ENCODE measurements at regions not wholly inside any gene's neighbourhood (a gene's known extent, or its start where the extent isn't known, plus 50 kb on each side); places are given as distances from the start of the nearest gene placed in this dataset.

DNA sequence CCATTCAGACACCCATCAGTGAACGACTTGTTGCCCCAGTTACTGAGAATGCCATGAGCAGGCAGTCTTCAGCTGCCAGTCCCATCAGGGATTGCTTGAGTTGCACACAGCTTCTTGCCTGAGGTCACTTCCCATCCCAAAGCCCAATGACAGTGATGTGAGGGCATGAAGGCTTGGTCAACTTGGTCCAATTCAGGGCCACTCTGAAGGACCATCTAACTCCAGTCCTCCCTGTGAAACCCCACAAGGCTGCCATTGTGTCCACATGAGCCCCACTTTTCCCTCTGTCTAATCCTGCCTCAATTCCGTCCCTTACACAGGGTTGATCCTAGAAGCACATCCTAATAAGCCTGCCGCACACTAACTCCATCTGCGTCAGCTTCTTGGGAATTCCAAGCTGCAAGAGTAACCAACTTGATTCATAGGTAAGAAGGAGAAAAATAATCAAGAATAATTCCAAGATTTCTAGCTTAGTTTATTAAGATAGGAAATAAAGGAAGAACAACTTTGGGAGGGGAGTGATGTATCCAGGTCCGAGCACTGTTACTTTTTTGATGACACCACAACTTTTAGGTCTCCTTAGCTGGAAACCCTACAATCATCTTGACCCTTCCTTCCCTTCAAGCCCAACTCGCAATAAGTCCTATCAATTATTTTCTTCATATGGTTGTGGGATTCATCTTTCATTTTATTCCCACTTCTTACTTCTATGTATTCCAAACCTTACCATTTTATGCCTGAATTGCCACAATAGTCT, 110.9 kb downstream of the LRRC30 start:
- no peaks in the 10 kb centered on the region for H3K9me1 ChIP-seq (replicated peaks; ENCODE audit: control insufficient read depth, extremely low read depth, insufficient read depth, low read length)
- FAIRE-seq (no peak), DNase-seq (ENCODE audit: low read depth, low spot score) (no peak)
- no TSS peak for BruUV-seq (replicated peaks)
- no peak overlapping the region for H2AFZ ChIP-seq (ENCODE audit: low read depth, low read length)
- intact Hi-C loops (cut with micrococcal nuclease) = no loop called here
- CTCF ChIA-PET = interaction anchor here (0.8 to 1.8 kb wide), 3 partner anchors 25 to 225 kb away, joined by 3 to 6 read pairs (median 3); partner anchors contain the start of gene PTPRM
- dilution Hi-C loops (cut with MboI; ENCODE audit: extremely low pct_ligation_motif_present, low sequenced_read_pairs) = no loop called here
- no peak overlapping the region for H3K4me2 ChIP-seq (ENCODE audit: insufficient read depth, low read length)
- H3K4me3 ChIP-seq (replicated peaks in 1 of 3; ENCODE audit: insufficient read depth in 1 of 3, low read depth in 1 of 3, low read length in 3 of 3) = no peak overlapping the region
- no peak overlapping the region for H3K9ac ChIP-seq (replicated peaks; ENCODE audit: extremely low read depth, insufficient read depth, low read length)
- H3K79me2 ChIP-seq (ENCODE audit: control insufficient read depth, insufficient read depth, low read length) = no peaks in the 10 kb centered on the region
- no peaks in the 10 kb centered on the region for H3K9me3 ChIP-seq (replicated peaks; ENCODE audit: control insufficient read depth, insufficient read depth, low read length)
- H3K36me3 ChIP-seq (ENCODE audit: control insufficient read depth in 2 of 2, extremely low read depth in 1 of 2, insufficient read depth in 2 of 2, low read length in 2 of 2) = no peaks in the 10 kb centered on the region
- no peak overlapping the region for H3K27ac ChIP-seq (ENCODE audit: insufficient read depth, low read depth, low read length)
- no peaks in the 10 kb centered on the region for H3K4me1 ChIP-seq (ENCODE audit: control insufficient read depth, extremely low read depth, insufficient read depth, low read length)
- no peaks in the 10 kb centered on the region for H4K20me1 ChIP-seq (replicated peaks; ENCODE audit: control insufficient read depth, extremely low read depth, insufficient read depth, low read length)
- POLR2A ChIA-PET = no interaction called here
- no peaks in the 10 kb centered on the region for H3K27me3 ChIP-seq (ENCODE audit: control insufficient read depth in 2 of 2, insufficient read depth in 2 of 2, low read length in 2 of 2)
- TF ChIP-seq JUN (IDR thresholded peaks at IDR 0.05; ENCODE audit: borderline replicate concordance, insufficient read depth, insufficient read length, low read depth) (no peak), EZH2 (IDR thresholded peaks at IDR 0.05; ENCODE audit: borderline replicate concordance, low read depth, low read length, severe bottlenecking) (no peak), FOS (IDR thresholded peaks at IDR 0.05; ENCODE audit: borderline replicate concordance, insufficient read depth, low read length) (no peak)

- Histone ChIP-seq H2AFZ (ENCODE audit: low read depth, low read length) (no peak overlapping the region), H3K9me3 (replicated peaks; ENCODE audit: control insufficient read depth, insufficient read depth, low read length) (no peaks in the 10 kb centered on the region), H3K4me1 (ENCODE audit: control insufficient read depth, extremely low read depth, insufficient read depth, low read length) (no peaks in the 10 kb centered on the region), H3K79me2 (ENCODE audit: control insufficient read depth, insufficient read depth, low read length) (no peaks in the 10 kb centered on the region), H3K36me3 (ENCODE audit: control insufficient read depth in 2 of 2, extremely low read depth in 1 of 2, insufficient read depth in 2 of 2, low read length in 2 of 2) (no peaks in the 10 kb centered on the region), H3K27ac (ENCODE audit: insufficient read depth, low read depth, low read length) (no peak overlapping the region), H4K20me1 (replicated peaks; ENCODE audit: control insufficient read depth, extremely low read depth, insufficient read depth, low read length) (no peaks in the 10 kb centered on the region), H3K4me3 (replicated peaks in 1 of 3; ENCODE audit: insufficient read depth in 1 of 3, low read depth in 1 of 3, low read length in 3 of 3) (no peak overlapping the region), H3K9me1 (replicated peaks; ENCODE audit: control insufficient read depth, extremely low read depth, insufficient read depth, low read length) (no peaks in the 10 kb centered on the region), H3K27me3 (ENCODE audit: control insufficient read depth in 2 of 2, insufficient read depth in 2 of 2, low read length in 2 of 2) (peaks cover 0 to 6% of the 10 kb centered on the region in 2 experiments), H3K9ac (replicated peaks; ENCODE audit: extremely low read depth, insufficient read depth, low read length) (no peak overlapping the region), H3K4me2 (ENCODE audit: insufficient read depth, low read length) (no peak overlapping the region)
- POLR2A ChIA-PET = no interaction called here
- DNase-seq (ENCODE audit: low read depth, low spot score) = no peak
- TF ChIP-seq POLR2A (IDR thresholded peaks at IDR 0.05; ENCODE audit: low read depth, low read length) (no peak), MAX (IDR thresholded peaks at IDR 0.05; ENCODE audit: insufficient read depth, insufficient read length) (no peak), GATA2 (IDR thresholded peaks at IDR 0.05; ENCODE audit: insufficient read depth, insufficient read length, low read depth, low read length) (no peak), JUN (IDR thresholded peaks at IDR 0.05; ENCODE audit: borderline replicate concordance, insufficient read depth, insufficient read length, low read depth) (no peak), FOS (IDR thresholded peaks at IDR 0.05; ENCODE audit: borderline replicate concordance, insufficient read depth, low read length) (no peak), EZH2 (IDR thresholded peaks at IDR 0.05; ENCODE audit: borderline replicate concordance, low read depth, low read length, severe bottlenecking) (no peak), POLR2AphosphoS5 (IDR thresholded peaks at IDR 0.05; ENCODE audit: insufficient read depth, low read depth, low read length) (no peak), MYC (IDR thresholded peaks at IDR 0.05; ENCODE audit: low read depth, low read length) (no peak)
- TF ChIP-seq, protein P1, sequence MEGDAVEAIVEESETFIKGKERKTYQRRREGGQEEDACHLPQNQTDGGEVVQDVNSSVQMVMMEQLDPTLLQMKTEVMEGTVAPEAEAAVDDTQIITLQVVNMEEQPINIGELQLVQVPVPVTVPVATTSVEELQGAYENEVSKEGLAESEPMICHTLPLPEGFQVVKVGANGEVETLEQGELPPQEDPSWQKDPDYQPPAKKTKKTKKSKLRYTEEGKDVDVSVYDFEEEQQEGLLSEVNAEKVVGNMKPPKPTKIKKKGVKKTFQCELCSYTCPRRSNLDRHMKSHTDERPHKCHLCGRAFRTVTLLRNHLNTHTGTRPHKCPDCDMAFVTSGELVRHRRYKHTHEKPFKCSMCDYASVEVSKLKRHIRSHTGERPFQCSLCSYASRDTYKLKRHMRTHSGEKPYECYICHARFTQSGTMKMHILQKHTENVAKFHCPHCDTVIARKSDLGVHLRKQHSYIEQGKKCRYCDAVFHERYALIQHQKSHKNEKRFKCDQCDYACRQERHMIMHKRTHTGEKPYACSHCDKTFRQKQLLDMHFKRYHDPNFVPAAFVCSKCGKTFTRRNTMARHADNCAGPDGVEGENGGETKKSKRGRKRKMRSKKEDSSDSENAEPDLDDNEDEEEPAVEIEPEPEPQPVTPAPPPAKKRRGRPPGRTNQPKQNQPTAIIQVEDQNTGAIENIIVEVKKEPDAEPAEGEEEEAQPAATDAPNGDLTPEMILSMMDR (IDR thresholded peaks at IDR 0.05; ENCODE audit: extremely low read depth in 1 of 2, insufficient read depth in 1 of 2, low read depth in 1 of 2, low read length in 2 of 2) = no peak
- intact Hi-C loops (cut with micrococcal nuclease) (no loop called here), dilution Hi-C loops (cut with MboI; ENCODE audit: extremely low pct_ligation_motif_present, low sequenced_read_pairs) (no loop called here)
- CTCF ChIA-PET = interaction anchor here (1.8 to 3.1 kb wide), 2 partner anchors 77 to 218 kb away, joined by 4 to 18 read pairs; partner anchors contain the start of gene PTPRM
- no peak for FAIRE-seq
- BruUV-seq (replicated peaks) = no TSS peak
Measured at GRCh38 chr18:7349181-7349837, 118.4 kb downstream of the LRRC30 start.

Data from endothelial cell of umbilical vein (primary cell).